HCT116 (cell line): ENCODE measurements at regions not wholly inside any gene's neighbourhood (a gene's known extent, or its start where the extent isn't known, plus 50 kb on each side); places are given as distances from the start of the nearest gene placed in this dataset.

Experiments
- ATAC-seq: fragments of 200-7000 bp; cut with Tn5 transposase; 2 replicates; pipeline ENCODE4 v1.9.1; 2020; ENCODE audit warnings: mild to moderate bottlenecking, moderate library complexity
- BruUV-seq: library from RNA; stranded (reverse); fragments of 400-500 nt; replicated peaks from 2 replicates; lab custom pipeline; 2021; lab: Mats Ljungman, UMichigan
- CTCF ChIA-PET: fragments of 300-600 bp; sonication (Branson Sonifier 250); formaldehyde crosslinking; loops from one replicate; lab custom pipeline; 2021; ENCODE audit warnings: antibody characterized with exemption; lab: Charles Lee
- POLR2A ChIA-PET: fragments of 300-600, 350-600 bp; sonication (Branson Sonifier 250); formaldehyde crosslinking; loops from one replicate; lab custom pipeline; 2021; ENCODE audit warnings: antibody characterized with exemption; lab: Charles Lee
- RAD21 ChIA-PET, 2 experiments: fragments of 300-600 bp; sonication (Branson Sonifier 250); formaldehyde crosslinking; loops; one replicate each; lab custom pipeline; 2023; ENCODE audit warnings: low total read pairs in 2 of 2; ENCODE audit not compliant: uncharacterized antibody in 2 of 2, unreplicated experiment in 2 of 2, low non-redundant PET in 1 of 2; lab: Charles Lee
- DNase-seq: peaks from one replicate; pipeline ENCODE4 v3.0.0-alpha.2; 2010; ENCODE audit warnings: low read depth, low spot score
- H2AFZ ChIP-seq: fragments of 200-600 bp; shearing (Covaris generic), sonication (generic); 2 replicates; pipeline ENCODE4 v1.6.1; 2017; ENCODE audit warnings: low read depth, mixed run types, mixed read lengths, antibody characterized with exemption, low read length; ENCODE audit not compliant: poor library complexity, severe bottlenecking
- H3K27ac ChIP-seq: 2 replicates; pipeline ENCODE4 v1.5.1; 2012; ENCODE audit warnings: low read depth, low read length
- H3K27me3 ChIP-seq: fragments of 200-600 bp; sonication (generic); 2 replicates; pipeline ENCODE4 v1.6.1; 2016; ENCODE audit warnings: mixed run types, low read length, mixed read lengths; ENCODE audit not compliant: insufficient read depth
- H3K36me3 ChIP-seq, 2 experiments: fragments of 200-500 bp in 1 of 2; fragments of 200-600 bp in 1 of 2; sonication (Bioruptor generic) in 1 of 2; sonication (generic) in 1 of 2; 2 replicates each; pipeline versions ENCODE4 v1.5.1 to v1.6.1; 2014 to 2016; ENCODE audit warnings: low read length in 2 of 2, inconsistent platforms in 1 of 2, mixed read lengths in 1 of 2, mixed run types in 1 of 2; ENCODE audit not compliant: insufficient read depth in 2 of 2, control insufficient read depth in 1 of 2
- H3K4me1 ChIP-seq, 2 experiments: fragments of 200-600 bp in 1 of 2; sonication (generic) in 1 of 2; 2 replicates each; pipeline versions ENCODE4 v1.5.1 to v1.6.1; 2012 to 2017; ENCODE audit warnings: low read length in 2 of 2, inconsistent platforms in 1 of 2, mild to moderate bottlenecking in 1 of 2, mixed read lengths in 1 of 2, mixed run types in 1 of 2, moderate library complexity in 1 of 2; ENCODE audit not compliant: insufficient read depth in 2 of 2, control insufficient read depth in 1 of 2
- H3K4me2 ChIP-seq: fragments of 200-600 bp; sonication (generic); 2 replicates; pipeline ENCODE4 v1.6.1; 2017; ENCODE audit warnings: mixed run types, low read length, mixed read lengths
- H3K4me3 ChIP-seq, 2 experiments: fragments of 200-600 bp in 1 of 2; sonication (generic) in 1 of 2; replicated peaks in 1 of 2; 2 replicates each; pipeline ENCODE4 v1.5.1; 2011 to 2016; ENCODE audit warnings: low read length in 2 of 2, control low read depth in 1 of 2, low read depth in 1 of 2, mild to moderate bottlenecking in 1 of 2, mixed read lengths in 1 of 2, mixed run types in 1 of 2
- H3K79me2 ChIP-seq: fragments of 200-600 bp; sonication (generic); 2 replicates; pipeline ENCODE4 v1.6.1; 2017; ENCODE audit warnings: mild to moderate bottlenecking, mixed run types, low read length, moderate library complexity, mixed read lengths; ENCODE audit not compliant: insufficient read depth
- H3K9ac ChIP-seq: fragments of 200-600 bp; sonication (generic); 2 replicates; pipeline ENCODE4 v1.6.1; 2016; ENCODE audit warnings: low read length, mixed read lengths
- H3K9me2 ChIP-seq: fragments of 200-600 bp; sonication (generic), shearing (Covaris generic); 2 replicates; pipeline ENCODE4 v1.6.1; 2017; ENCODE audit warnings: mixed run types, mild to moderate bottlenecking, moderate library complexity; ENCODE audit not compliant: insufficient read depth
- H3K9me3 ChIP-seq, 2 experiments: fragments of 200-500 bp in 1 of 2; fragments of 200-600 bp in 1 of 2; sonication (Bioruptor generic) in 1 of 2; sonication (generic) in 1 of 2; 2 replicates each; pipeline ENCODE4 v1.6.1; 2014 to 2017; ENCODE audit warnings: low read length in 2 of 2, mixed read lengths in 2 of 2, inconsistent platforms in 1 of 2, low read depth in 1 of 2, mild to moderate bottlenecking in 1 of 2, mixed run types in 1 of 2, moderate library complexity in 1 of 2; ENCODE audit not compliant: control insufficient read depth in 1 of 2, insufficient read depth in 1 of 2
- H4K20me1 ChIP-seq: fragments of 200-600 bp; sonication (generic), shearing (Covaris generic); 2 replicates; pipeline ENCODE4 v1.6.1; 2017; ENCODE audit warnings: mixed run types, mild to moderate bottlenecking, moderate library complexity; ENCODE audit not compliant: insufficient read depth
- CEBPB ChIP-seq: IDR thresholded peaks from 2 replicates; pipeline ENCODE4 v1.6.1; 2012; ENCODE audit warnings: low read depth
- CTCF ChIP-seq, 3 experiments: fragments of 200-600 bp in 1 of 3; sonication (generic) in 1 of 3; IDR thresholded peaks in 2 of 3; conservative IDR thresholded peaks in 1 of 3; 2 replicates each; pipeline ENCODE4 v1.5.1; 2012 to 2017; ENCODE audit warnings: low read depth in 2 of 3, low read length in 2 of 3, antibody characterized with exemption in 1 of 3, borderline replicate concordance in 1 of 3, control low read depth in 1 of 3, mild to moderate bottlenecking in 1 of 3, mixed read lengths in 1 of 3, mixed run types in 1 of 3, moderate library complexity in 1 of 3; ENCODE audit not compliant: insufficient read depth in 1 of 3
- EGR1 ChIP-seq: IDR thresholded peaks from 2 replicates; pipeline ENCODE4 v1.6.1; 2012; ENCODE audit warnings: low read depth
- ELF1 ChIP-seq: IDR thresholded peaks from 2 replicates; pipeline ENCODE4 v1.6.1; 2012; ENCODE audit warnings: low read depth, borderline replicate concordance
- EZH2 ChIP-seq: fragments of 200-600 bp; sonication (generic); IDR thresholded peaks from 2 replicates; pipeline ENCODE4 v1.6.1; 2017; ENCODE audit warnings: antibody characterized with exemption, mixed run types
- POLR2A ChIP-seq: IDR thresholded peaks from 2 replicates; pipeline ENCODE4 v1.7.0; 2011; ENCODE audit warnings: borderline replicate concordance; ENCODE audit not compliant: insufficient read depth, insufficient read length; ENCODE audit errors: extremely low read depth
- REST ChIP-seq: IDR thresholded peaks from 2 replicates; pipeline ENCODE4 v1.6.1; 2012; ENCODE audit warnings: low read depth
- ZBTB33 ChIP-seq: IDR thresholded peaks from 2 replicates; pipeline ENCODE4 v1.6.1; 2011; ENCODE audit warnings: mild to moderate bottlenecking, low read length, moderate library complexity; ENCODE audit not compliant: insufficient replicate concordance; ENCODE audit errors: extremely low read depth
- ZNF274 ChIP-seq: fragments of 200-500 bp; sonication (Bioruptor generic); IDR thresholded peaks from 2 replicates; pipeline ENCODE4 v1.6.1; 2014; ENCODE audit warnings: mild to moderate bottlenecking, low read depth, low read length, inconsistent platforms
- intact Hi-C: fragments of 100-400 bp; cut with micrococcal nuclease; formaldehyde crosslinking; loops from 2 replicates; pipeline ENCODE4 v1.10.0; 2022

GRCh38 chr3:176347424-176348146 is 849.7 kb downstream of the TBL1XR1 start (continued):
- no peak for TF ChIP-seq REST
- TF ChIP-seq EZH2: no peak
- no peak for TF ChIP-seq ELF1
- TF ChIP-seq, all 23 proteins: peak for 0

- no peaks in the 10 kb centered on the region for H3K79me2 ChIP-seq
- BruUV-seq: no TSS peak
- ChIA-PET POLR2A (no interaction called here), CTCF (no interaction called here), RAD21 (no interaction called here)
- TF ChIP-seq EGR1 (no peak), POLR2A (no peak), CEBPB (no peak), ZBTB33 (no peak), ZNF274 (no peak), CTCF (IDR thresholded peaks at IDR 0.05 in 2 of 3, conservative IDR thresholded peaks at IDR 0.05 in 1 of 3; ENCODE audit: borderline replicate concordance in 1 of 3, insufficient read depth in 1 of 3, low read depth in 2 of 3, low read length in 2 of 3) (no peak)
- no peaks in the 10 kb centered on the region for H3K9me2 ChIP-seq
- no peaks in the 10 kb centered on the region for H3K4me1 ChIP-seq
- no peak for DNase-seq
- H3K4me3 ChIP-seq: no peak overlapping the region
- no peak overlapping the region for H2AFZ ChIP-seq
- no peaks in the 10 kb centered on the region for H3K9me3 ChIP-seq
- no peak overlapping the region for H3K9ac ChIP-seq
- no peak overlapping the region for H3K27ac ChIP-seq
- H3K27me3 ChIP-seq: no peaks in the 10 kb centered on the region
- no peaks in the 10 kb centered on the region for H3K36me3 ChIP-seq
- no peak overlapping the region for H3K4me2 ChIP-seq
- H4K20me1 ChIP-seq: no peaks in the 10 kb centered on the region
- intact Hi-C loops: no loop called here
- no peak for ATAC-seq
Measured at GRCh38 chr3:176341963-176342362, 855.3 kb downstream of the TBL1XR1 start.
